ENCODE measurements at regions not wholly inside any gene's neighbourhood (a gene's known extent, or its start where the extent isn't known, plus 50 kb on each side); places are given as distances from the start of the nearest gene placed in this dataset.

- Histone ChIP-seq H3K4me1 (no peaks in the 10 kb centered on the region), H3K27ac (no peak overlapping the region), H3K9me3 (no peaks in the 10 kb centered on the region), H3K4me3 (no peak overlapping the region), H3K27me3 (no peaks in the 10 kb centered on the region), H3K36me3 (no peaks in the 10 kb centered on the region)
- in situ Hi-C loops (cut with MboI; ENCODE audit: low sequenced_read_pairs in 4 of 4) = no loop called here
- DNase-seq (no peak), ATAC-seq (no peak)
- intact Hi-C loops (cut with DNase I; ENCODE audit: low total_unique reads) = no loop called here
- TF ChIP-seq POLR2A (IDR thresholded peaks at IDR 0.05) (no peak), CTCF (IDR thresholded peaks at IDR 0.05 in 4 of 5, conservative IDR thresholded peaks at IDR 0.05 in 1 of 5) (no peak)
These were observed 286.3 kb downstream of the PDHA2 start for GRCh38 chr4:96126227-96126626.

DNA sequence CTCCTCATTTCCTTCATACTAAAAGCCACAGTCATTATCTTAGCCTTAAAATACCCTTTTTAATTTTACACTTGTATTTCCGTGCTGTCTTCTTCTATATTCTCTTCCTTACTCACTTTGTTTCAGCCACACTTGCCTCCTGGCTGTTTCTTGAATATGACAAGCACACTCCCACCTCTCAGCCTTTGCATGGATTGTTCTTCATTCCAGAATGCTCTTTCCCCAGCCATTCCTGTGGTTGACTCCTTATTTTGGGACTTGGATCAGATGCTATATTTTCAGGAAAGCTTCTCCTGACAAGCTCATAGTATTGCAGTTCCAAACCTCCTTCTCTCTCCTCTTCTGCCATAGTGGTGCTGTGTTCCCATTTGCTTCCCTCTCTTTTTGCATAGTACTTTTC, 291.3 kb downstream of the PDHA2 start:
- ATAC-seq = no peak
- no peak for DNase-seq
- H3K4me1 ChIP-seq = no peaks in the 10 kb centered on the region
- in situ Hi-C loops (cut with MboI; ENCODE audit: low sequenced_read_pairs in 4 of 4) (no loop called here), intact Hi-C loops (cut with DNase I; ENCODE audit: low total_unique reads) (no loop called here)
- no peak overlapping the region for H3K27ac ChIP-seq
- H3K4me3 ChIP-seq = no peak overlapping the region
- no peaks in the 10 kb centered on the region for H3K9me3 ChIP-seq
- H3K36me3 ChIP-seq = no peaks in the 10 kb centered on the region
- no peaks in the 10 kb centered on the region for H3K27me3 ChIP-seq
- no peak for TF ChIP-seq POLR2A (IDR thresholded peaks at IDR 0.05)
- no peak for TF ChIP-seq CTCF (IDR thresholded peaks at IDR 0.05 in 4 of 5, conservative IDR thresholded peaks at IDR 0.05 in 1 of 5)

- ATAC-seq (no peak), DNase-seq (no peak)
- in situ Hi-C loops (cut with MboI; ENCODE audit: low sequenced_read_pairs in 4 of 4) = no loop called here
- Histone ChIP-seq H3K4me1 (no peaks in the 10 kb centered on the region), H3K36me3 (no peaks in the 10 kb centered on the region), H3K27me3 (no peaks in the 10 kb centered on the region), H3K9me3 (no peaks in the 10 kb centered on the region), H3K27ac (no peak overlapping the region), H3K4me3 (no peak overlapping the region)
- TF ChIP-seq CTCF (IDR thresholded peaks at IDR 0.05 in 4 of 5, conservative IDR thresholded peaks at IDR 0.05 in 1 of 5) (no peak), POLR2A (IDR thresholded peaks at IDR 0.05) (no peak)
- intact Hi-C loops (cut with DNase I; ENCODE audit: low total_unique reads) = no loop called here
These were observed 294.9 kb downstream of the PDHA2 start for GRCh38 chr4:96134806-96135205.

DNA sequence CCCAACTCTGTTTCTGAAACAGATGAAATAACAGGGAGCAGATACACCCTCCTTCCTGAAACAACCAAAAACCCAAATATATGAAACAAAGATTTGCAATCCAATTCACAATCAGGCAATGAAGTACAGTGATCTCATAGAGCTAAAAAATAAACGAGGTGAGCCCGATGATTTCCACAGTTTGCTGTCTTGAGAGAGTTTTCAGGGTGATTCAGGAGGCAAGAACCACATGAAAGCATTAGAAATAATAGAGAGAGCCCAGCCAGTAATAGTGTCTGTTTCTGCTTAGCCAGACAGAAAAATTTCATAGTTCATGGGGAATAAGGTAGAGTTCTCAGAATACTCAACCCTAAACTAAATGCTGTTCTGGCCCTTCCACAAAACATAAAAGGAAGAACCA, 296.2 kb downstream of the PDHA2 start:
- Histone ChIP-seq H3K9me3 (no peaks in the 10 kb centered on the region), H3K36me3 (no peaks in the 10 kb centered on the region), H3K4me3 (no peak overlapping the region), H3K27ac (no peak overlapping the region), H3K4me1 (no peaks in the 10 kb centered on the region), H3K27me3 (no peaks in the 10 kb centered on the region)
- intact Hi-C loops (cut with DNase I; ENCODE audit: low total_unique reads) = no loop called here
- no peak for TF ChIP-seq POLR2A (IDR thresholded peaks at IDR 0.05)
- TF ChIP-seq CTCF (IDR thresholded peaks at IDR 0.05 in 4 of 5, conservative IDR thresholded peaks at IDR 0.05 in 1 of 5) = no peak
- in situ Hi-C loops (cut with MboI; ENCODE audit: low sequenced_read_pairs in 4 of 4) = no loop called here
- ATAC-seq = no peak
- no peak for DNase-seq

DNA sequence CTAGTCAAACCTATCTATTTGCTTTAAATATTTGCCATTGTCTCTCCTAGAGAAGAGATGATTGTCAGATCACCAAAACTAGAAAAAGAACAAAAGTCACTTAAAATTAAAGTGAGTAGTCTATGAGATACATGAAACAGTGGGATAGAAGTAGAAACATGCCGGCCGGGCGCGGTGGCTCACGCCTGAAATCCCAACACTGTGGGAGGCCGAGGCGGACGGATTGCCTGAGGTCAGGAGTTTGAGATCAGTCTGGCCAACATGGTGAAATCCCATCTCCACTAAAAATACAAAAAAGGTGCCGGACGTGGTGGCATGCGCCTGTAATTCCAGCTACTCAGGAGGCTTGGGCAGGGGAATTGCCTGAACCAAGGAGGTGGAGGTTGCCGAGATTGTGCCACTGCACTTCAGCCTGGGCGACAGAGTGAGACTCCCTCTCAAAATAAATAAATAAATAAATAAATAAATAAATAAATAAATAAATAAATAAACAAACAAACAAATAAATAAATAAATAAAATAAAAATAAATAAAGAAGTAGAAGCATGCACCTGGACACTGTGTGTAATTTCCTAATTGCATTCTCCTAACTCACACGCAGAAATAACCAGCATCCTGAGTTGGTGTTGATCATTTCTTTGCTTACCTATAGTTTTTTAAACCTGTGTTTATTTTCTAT, 299.5 kb downstream of the PDHA2 start:
- no peaks in the 10 kb centered on the region for H3K36me3 ChIP-seq
- no peak overlapping the region for H3K4me3 ChIP-seq
- intact Hi-C loops (cut with DNase I; ENCODE audit: low total_unique reads) = no loop called here
- no peaks in the 10 kb centered on the region for H3K4me1 ChIP-seq
- no peak for ATAC-seq
- H3K27me3 ChIP-seq = no peaks in the 10 kb centered on the region
- TF ChIP-seq POLR2A (IDR thresholded peaks at IDR 0.05) = no peak
- no peak for TF ChIP-seq CTCF (IDR thresholded peaks at IDR 0.05 in 4 of 5, conservative IDR thresholded peaks at IDR 0.05 in 1 of 5)
- in situ Hi-C loops (cut with MboI; ENCODE audit: low sequenced_read_pairs in 4 of 4) = no loop called here
- H3K9me3 ChIP-seq = no peaks in the 10 kb centered on the region
- H3K27ac ChIP-seq = no peak overlapping the region
- DNase-seq = no peak
